Body of pancreas (tissue), 4 donors: ENCODE measurements at regions not wholly inside any gene's neighbourhood (a gene's known extent, or its start where the extent isn't known, plus 50 kb on each side); places are given as distances from the start of the nearest gene placed in this dataset.

ENCODE experiments used
- ATAC-seq: fragments of 150-250 bp; one replicate; pipeline ENCODE4 v1.9.1; 2016
- DNase-seq, 4 donors: peaks; one replicate each; pipeline ENCODE4 v3.0.0-alpha.2; 2019
- H3K27ac ChIP-seq, 4 donors: fragments of 200-600 bp; sonication (generic); 1 replicate in 3 of 4; 2 replicates in 1 of 4; pipeline versions ENCODE4 v1.5.1 to v1.6.1; 2016 to 2019; ENCODE audit warnings: mild to moderate bottlenecking in 1 of 4, mixed read lengths in 1 of 4, moderate library complexity in 1 of 4
- H3K27me3 ChIP-seq, 2 donors: fragments of 200-600 bp; sonication (generic); one replicate each; pipeline ENCODE4 v1.6.0; 2016; ENCODE audit warnings: mild to moderate bottlenecking in 1 of 2
- H3K36me3 ChIP-seq, 2 donors: fragments of 200-600 bp; sonication (generic); replicated peaks in 1 of 2; 2 replicates each; pipeline ENCODE4 v1.5.1; 2016; ENCODE audit warnings: low read depth in 2 of 2; ENCODE audit not compliant: insufficient read depth in 1 of 2
- H3K4me1 ChIP-seq: fragments of 200-600 bp; sonication (generic); one replicate; pipeline ENCODE4 v1.6.0; 2016
- H3K4me3 ChIP-seq, 2 donors: fragments of 200-600 bp; sonication (generic); 1 replicate in 1 of 2; 2 replicates in 1 of 2; pipeline ENCODE4 v1.5.1; 2016 to 2019
- H3K9me3 ChIP-seq, 3 donors: fragments of 200-600 bp; sonication (generic); 1 replicate in 2 of 3; 2 replicates in 1 of 3; pipeline ENCODE4 v1.5.1; 2016
- POLR2A ChIP-seq, 3 donors: fragments of 450-650 bp; IDR thresholded peaks; one replicate each; pipeline ENCODE4 v1.6.1; 2016; ENCODE audit warnings: antibody characterized with exemption in 3 of 3, mild to moderate bottlenecking in 2 of 3
- WGBS, 2 donors: methylation state at CpG; one replicate each; pipeline ENCODE4 v1.1.5; 2017; 5-methylcytosine and 5-hydroxymethylcytosine counted together
- intact Hi-C: fragments of 100-400 bp; cut with DNase I; formaldehyde crosslinking; loops from one replicate; pipeline ENCODE4 v1.15.1; 2023
- TF ChIP-seq, protein P1 (sequence below), 7 experiments: fragments of 450-650 bp in 4 of 7; fragments of 200-600 bp in 3 of 7; sonication (generic) in 3 of 7; IDR thresholded peaks; one replicate each; pipeline ENCODE4 v1.5.1; 2016 to 2019; ENCODE audit warnings: antibody characterized with exemption in 7 of 7

DNA sequence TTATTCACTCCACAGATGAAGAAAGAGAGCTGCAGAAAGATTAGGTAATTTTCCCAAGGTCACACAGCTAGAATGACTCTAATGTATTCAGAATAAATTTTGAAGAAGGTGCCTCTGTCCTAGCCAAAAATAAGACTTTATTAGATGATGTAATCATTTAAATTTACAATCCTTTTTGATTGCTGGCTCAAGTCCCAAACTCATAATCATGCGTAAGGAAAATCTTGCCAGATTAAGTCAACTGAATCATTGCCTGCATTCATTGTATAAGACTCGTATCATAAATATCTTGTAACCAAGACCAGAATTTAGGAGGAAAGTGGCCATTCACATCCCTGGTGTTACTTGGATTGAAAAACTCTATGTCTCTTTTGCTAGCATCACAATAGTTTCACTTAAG, 53.1 kb upstream of the STK39 start:
- intact Hi-C loops = no loop called here
- TF ChIP-seq POLR2A (IDR thresholded peaks at IDR 0.05) = no peak
- TF ChIP-seq, protein P1, sequence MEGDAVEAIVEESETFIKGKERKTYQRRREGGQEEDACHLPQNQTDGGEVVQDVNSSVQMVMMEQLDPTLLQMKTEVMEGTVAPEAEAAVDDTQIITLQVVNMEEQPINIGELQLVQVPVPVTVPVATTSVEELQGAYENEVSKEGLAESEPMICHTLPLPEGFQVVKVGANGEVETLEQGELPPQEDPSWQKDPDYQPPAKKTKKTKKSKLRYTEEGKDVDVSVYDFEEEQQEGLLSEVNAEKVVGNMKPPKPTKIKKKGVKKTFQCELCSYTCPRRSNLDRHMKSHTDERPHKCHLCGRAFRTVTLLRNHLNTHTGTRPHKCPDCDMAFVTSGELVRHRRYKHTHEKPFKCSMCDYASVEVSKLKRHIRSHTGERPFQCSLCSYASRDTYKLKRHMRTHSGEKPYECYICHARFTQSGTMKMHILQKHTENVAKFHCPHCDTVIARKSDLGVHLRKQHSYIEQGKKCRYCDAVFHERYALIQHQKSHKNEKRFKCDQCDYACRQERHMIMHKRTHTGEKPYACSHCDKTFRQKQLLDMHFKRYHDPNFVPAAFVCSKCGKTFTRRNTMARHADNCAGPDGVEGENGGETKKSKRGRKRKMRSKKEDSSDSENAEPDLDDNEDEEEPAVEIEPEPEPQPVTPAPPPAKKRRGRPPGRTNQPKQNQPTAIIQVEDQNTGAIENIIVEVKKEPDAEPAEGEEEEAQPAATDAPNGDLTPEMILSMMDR (IDR thresholded peaks at IDR 0.05) = no peak
- Histone ChIP-seq H3K27me3 (no peaks in the 10 kb centered on the region), H3K4me1 (no peaks in the 10 kb centered on the region), H3K36me3 (no peaks in the 10 kb centered on the region), H3K9me3 (no peaks in the 10 kb centered on the region), H3K27ac (no peak overlapping the region), H3K4me3 (no peak overlapping the region)
- DNase-seq = no peak
- 35 to 56% methylated on average over 2 of the region's 2 CpGs for WGBS, 2 donors
- no peak for ATAC-seq

DNA sequence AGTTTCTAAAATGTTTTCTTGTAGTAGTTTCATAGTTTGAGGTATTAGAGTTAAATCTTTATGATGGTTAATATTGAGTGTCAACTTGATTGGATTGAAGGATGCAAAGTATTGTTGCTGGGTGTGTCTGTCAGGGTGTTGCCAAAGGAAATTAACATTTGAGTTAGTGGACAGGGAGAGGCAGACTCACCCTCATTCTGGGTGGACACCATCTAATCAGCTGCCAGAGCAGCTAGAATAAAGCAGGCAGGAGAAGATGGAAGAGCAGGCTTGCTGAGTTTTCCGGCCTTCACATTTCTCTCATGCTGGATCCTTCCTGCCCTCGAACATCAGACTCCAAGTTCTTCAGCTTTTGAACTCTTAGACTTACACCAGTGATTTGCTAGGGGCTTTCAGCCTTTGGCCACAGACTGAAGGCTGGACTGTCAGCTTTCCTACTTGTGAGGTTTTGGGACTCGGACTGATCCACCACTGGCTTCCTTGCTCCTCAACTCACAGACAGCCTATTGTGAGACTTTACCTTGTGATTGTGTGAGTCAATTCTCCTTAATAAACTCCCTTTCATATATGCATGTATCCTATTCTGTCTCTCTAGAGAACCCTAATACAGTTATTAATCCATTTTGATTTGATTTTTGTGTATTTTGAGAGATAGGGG, 56.8 kb upstream of the STK39 start:
- no peak overlapping the region for H3K4me3 ChIP-seq
- DNase-seq = no peak
- H3K27ac ChIP-seq = no peak overlapping the region
- ATAC-seq = no peak
- H3K4me1 ChIP-seq = no peaks in the 10 kb centered on the region
- no peaks in the 10 kb centered on the region for H3K36me3 ChIP-seq
- intact Hi-C loops = no loop called here
- 93 to 95% methylated on average over 3 of the region's 3 CpGs for WGBS, 2 donors
- TF ChIP-seq, protein P1 (IDR thresholded peaks at IDR 0.05) = no peak
- H3K27me3 ChIP-seq = no peaks in the 10 kb centered on the region
- H3K9me3 ChIP-seq = no peaks in the 10 kb centered on the region

DNA sequence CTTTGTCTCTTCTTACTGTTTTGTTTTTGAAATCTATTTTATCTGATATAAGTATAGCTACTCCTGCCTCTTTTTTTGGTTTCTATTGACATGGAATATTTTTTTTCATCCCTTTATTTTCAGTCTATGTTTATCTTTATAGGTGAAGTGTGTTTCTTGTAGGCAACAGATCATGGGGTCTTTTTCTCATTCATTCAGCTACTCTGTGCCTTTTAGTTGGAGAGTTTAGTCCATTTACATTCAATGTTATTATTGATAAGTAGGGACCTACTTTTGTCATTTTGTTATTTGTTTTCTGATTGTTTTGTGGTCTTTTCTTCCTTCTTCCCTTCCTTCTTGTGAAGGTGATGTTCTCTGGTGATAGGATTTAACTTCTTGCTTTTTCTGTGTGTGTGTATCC, 60.0 kb upstream of the STK39 start:
- DNase-seq = no peak
- Histone ChIP-seq H3K4me3 (no peak overlapping the region), H3K27me3 (no peaks in the 10 kb centered on the region), H3K36me3 (no peaks in the 10 kb centered on the region), H3K9me3 (no peaks in the 10 kb centered on the region), H3K4me1 (no peaks in the 10 kb centered on the region), H3K27ac (no peak overlapping the region)
- intact Hi-C loops = no loop called here
- no peak for ATAC-seq
- no peak for TF ChIP-seq POLR2A (IDR thresholded peaks at IDR 0.05)
- TF ChIP-seq, protein P1 (IDR thresholded peaks at IDR 0.05) = no peak

DNA sequence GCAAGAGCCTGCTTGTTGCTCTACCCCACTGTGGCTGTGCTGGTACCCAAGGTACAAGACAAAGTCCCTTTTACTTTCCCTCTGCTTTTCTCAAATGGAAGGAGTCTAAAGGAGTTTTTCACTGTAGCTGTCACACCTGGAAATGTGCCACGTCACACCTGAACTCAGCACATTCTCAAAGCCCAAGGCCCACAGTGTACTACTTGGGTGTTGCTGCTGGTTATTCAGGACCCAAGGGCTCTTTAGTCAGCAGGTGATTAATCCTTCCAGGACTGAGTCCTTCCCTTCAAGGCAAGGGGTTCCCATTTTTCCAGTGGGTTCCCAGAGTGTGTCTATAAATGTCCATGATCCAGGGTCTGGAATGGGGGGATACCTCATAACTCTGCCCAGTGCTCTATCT, 63.2 kb upstream of the STK39 start:
- Histone ChIP-seq H3K9me3 (no peaks in the 10 kb centered on the region), H3K4me3 (no peak overlapping the region), H3K27ac (no peak overlapping the region), H3K4me1 (peaks cover 3% of the 10 kb centered on the region), H3K36me3 (no peaks in the 10 kb centered on the region), H3K27me3 (no peaks in the 10 kb centered on the region)
- ATAC-seq (no peak), DNase-seq (no peak)
- intact Hi-C loops = no loop called here
- 95 to 100% methylated on average over 1 of the region's 1 CpG for WGBS, 2 donors
- TF ChIP-seq, protein P1 (IDR thresholded peaks at IDR 0.05) = no peak
- no peak for TF ChIP-seq POLR2A (IDR thresholded peaks at IDR 0.05)

DNA sequence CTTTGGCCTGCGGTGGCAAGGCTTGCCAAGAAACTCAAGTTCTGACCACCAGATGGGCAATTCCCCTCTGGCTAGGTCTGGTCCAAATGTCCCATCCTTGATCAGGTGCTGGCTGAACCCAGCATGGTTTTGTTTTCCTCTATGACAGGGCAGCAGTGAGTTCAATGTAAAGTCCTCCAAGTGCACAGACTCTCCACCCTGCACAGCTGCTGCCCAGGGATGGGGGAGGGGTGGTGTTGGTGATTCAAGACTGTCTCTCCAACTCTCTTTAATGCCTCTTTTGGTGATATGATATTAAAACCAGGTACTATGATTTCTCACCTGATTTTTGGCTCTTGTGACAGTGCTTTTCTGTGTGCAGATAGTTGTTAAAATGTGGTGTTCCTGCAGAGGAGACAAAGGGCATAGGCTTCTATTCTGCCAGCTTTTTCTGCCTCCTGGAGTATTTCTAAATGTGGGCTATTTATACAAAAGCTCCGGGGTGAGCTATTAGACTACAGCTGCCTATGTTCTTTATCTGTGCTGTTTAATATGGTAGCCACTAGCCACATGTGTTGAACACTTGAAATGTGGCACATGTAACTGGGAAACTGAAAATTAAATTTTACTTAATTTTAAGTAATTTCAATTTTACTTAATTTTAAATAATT, 64.0 kb upstream of the STK39 start:
- intact Hi-C loops = no loop called here
- 70 to 74% methylated on average over 2 of the region's 2 CpGs for WGBS, 2 donors
- Histone ChIP-seq H3K9me3 (no peaks in the 10 kb centered on the region), H3K4me3 (no peak overlapping the region), H3K27me3 (no peaks in the 10 kb centered on the region), H3K27ac (no peak overlapping the region), H3K4me1 (peaks cover 7% of the 10 kb centered on the region), H3K36me3 (no peaks in the 10 kb centered on the region)
- ATAC-seq = no peak
- TF ChIP-seq, protein P1 (IDR thresholded peaks at IDR 0.05) = no peak
- TF ChIP-seq POLR2A (IDR thresholded peaks at IDR 0.05) = no peak
- no peak for DNase-seq
